Left lung (tissue), 4 donors: ENCODE measurements at regions not wholly inside any gene's neighbourhood (a gene's known extent, or its start where the extent isn't known, plus 50 kb on each side); places are given as distances from the start of the nearest gene placed in this dataset.

Experiments
- ATAC-seq: fragments of 200-7000 bp; cut with Tn5 transposase; one replicate; pipeline ENCODE4 v1.9.1; 2020; ENCODE audit warnings: moderate library complexity
- DNase-seq, 4 donors: peaks; one replicate each; pipeline ENCODE4 v3.0.0-alpha.2; 2013 to 2020
- H3K27ac ChIP-seq, 2 donors: fragments of 200-600 bp; sonication (generic) in 1 of 2; one replicate each; pipeline versions ENCODE4 v1.5.0 to v1.8.0; 2020 to 2021
- H3K27me3 ChIP-seq, 2 donors: fragments of 200-600 bp; sonication (generic) in 1 of 2; one replicate each; pipeline versions ENCODE4 v1.5.0 to v1.8.0; 2020 to 2021
- H3K36me3 ChIP-seq, 2 donors: fragments of 200-600 bp; sonication (generic) in 1 of 2; one replicate each; pipeline versions ENCODE4 v1.5.0 to v1.8.0; 2020 to 2021
- H3K4me1 ChIP-seq, 2 donors: fragments of 200-600 bp; one replicate each; pipeline ENCODE4 v1.8.0; 2021
- H3K4me3 ChIP-seq, 2 donors: fragments of 200-600 bp; sonication (generic) in 1 of 2; one replicate each; pipeline versions ENCODE4 v1.5.0 to v1.8.0; 2020 to 2021; ENCODE audit warnings: mild to moderate bottlenecking in 1 of 2
- H3K9me3 ChIP-seq, 2 donors: fragments of 200-600 bp; sonication (generic) in 1 of 2; one replicate each; pipeline versions ENCODE4 v1.5.0 to v1.8.0; 2020 to 2021
- intact Hi-C, 2 donors: fragments of 100-400 bp; cut with DNase I; formaldehyde crosslinking; loops; one replicate each; pipeline versions ENCODE4 v1.11.2 to v1.14.2; 2022
- TF ChIP-seq, protein P1 (sequence below), 2 donors: fragments of 200-600 bp; sonication (generic) in 1 of 2; IDR thresholded peaks; one replicate each; pipeline versions ENCODE4 v1.5.0 to v1.8.0; 2021; ENCODE audit warnings: antibody characterized with exemption in 2 of 2
- donor health status: DM: no; HTN: yes; CAD: no.
- donor health status: DM: no; HTN: no; CAD: no.

DNA sequence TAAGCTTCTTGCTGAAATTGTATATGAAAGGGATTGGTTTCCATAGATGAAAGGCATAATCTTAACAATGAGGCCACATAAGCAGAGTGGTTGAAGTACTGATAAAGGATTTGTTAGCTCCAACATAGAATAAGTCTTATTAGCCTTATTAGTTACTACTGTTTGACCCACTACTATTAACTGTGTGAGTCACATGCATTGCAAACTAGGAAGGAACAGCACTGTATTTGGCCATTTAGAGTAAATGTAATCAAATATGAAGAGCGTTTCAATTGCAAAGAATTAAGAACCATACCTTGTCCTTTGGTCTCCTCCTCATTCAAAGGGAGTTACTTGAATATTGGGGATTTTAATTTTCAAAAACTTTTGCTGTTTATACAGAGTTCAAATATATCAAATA, 428.9 kb downstream of the MDFIC start:
- Histone ChIP-seq H3K27me3 (no peaks in the 10 kb centered on the region), H3K4me3 (no peak overlapping the region), H3K36me3 (no peaks in the 10 kb centered on the region), H3K27ac (no peak overlapping the region), H3K9me3 (no peaks in the 10 kb centered on the region), H3K4me1 (no peaks in the 10 kb centered on the region)
- DNase-seq (no peak), ATAC-seq (no peak)
- TF ChIP-seq, protein P1, sequence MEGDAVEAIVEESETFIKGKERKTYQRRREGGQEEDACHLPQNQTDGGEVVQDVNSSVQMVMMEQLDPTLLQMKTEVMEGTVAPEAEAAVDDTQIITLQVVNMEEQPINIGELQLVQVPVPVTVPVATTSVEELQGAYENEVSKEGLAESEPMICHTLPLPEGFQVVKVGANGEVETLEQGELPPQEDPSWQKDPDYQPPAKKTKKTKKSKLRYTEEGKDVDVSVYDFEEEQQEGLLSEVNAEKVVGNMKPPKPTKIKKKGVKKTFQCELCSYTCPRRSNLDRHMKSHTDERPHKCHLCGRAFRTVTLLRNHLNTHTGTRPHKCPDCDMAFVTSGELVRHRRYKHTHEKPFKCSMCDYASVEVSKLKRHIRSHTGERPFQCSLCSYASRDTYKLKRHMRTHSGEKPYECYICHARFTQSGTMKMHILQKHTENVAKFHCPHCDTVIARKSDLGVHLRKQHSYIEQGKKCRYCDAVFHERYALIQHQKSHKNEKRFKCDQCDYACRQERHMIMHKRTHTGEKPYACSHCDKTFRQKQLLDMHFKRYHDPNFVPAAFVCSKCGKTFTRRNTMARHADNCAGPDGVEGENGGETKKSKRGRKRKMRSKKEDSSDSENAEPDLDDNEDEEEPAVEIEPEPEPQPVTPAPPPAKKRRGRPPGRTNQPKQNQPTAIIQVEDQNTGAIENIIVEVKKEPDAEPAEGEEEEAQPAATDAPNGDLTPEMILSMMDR (IDR thresholded peaks at IDR 0.05), result no peak
- intact Hi-C loops, result no loop called here

DNA sequence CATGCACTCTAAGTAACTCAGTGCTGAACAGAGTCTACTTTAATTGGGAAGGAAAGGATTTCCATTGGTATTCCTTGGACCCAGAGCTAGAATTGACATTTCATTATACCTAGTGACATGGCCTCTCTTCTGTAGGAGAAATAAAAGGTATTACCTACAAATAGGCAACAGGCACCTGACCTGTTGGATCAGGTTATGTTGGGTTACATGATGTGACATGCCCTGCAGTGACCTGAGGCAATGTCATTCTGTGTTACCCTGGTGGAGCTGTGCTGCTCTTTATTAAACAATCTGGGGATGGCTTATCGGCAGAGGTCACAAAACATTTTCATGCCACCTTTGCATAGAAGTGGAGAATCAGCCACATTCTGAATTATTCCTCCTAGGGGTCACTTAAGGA, 427.7 kb downstream of the MDFIC start:
- no peak overlapping the region for H3K27ac ChIP-seq
- no peak for ATAC-seq
- TF ChIP-seq, protein P1 (IDR thresholded peaks at IDR 0.05), result no peak

DNA sequence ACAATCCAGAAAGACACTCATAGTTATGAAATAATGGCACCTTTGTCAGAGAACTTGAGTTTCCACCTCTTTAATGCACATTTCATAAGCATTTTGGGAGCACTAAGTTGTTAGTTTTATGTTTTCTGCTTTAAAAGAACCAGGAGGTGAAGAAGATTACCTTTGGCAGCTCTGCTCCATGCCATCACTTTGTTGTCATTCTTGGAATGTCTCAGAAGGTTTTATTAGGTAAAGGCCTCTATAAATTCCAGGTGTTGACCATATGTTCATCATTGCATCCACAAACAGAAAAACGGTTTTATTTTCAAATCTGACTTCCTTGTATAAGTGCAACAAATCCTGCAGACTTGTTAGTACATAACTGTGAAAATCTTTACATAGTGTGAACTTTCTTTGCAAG, 424.8 kb downstream of the MDFIC start:
- ATAC-seq (no peak), DNase-seq (no peak)
- no peaks in the 10 kb centered on the region for H3K27me3 ChIP-seq
- TF ChIP-seq, protein P1 (IDR thresholded peaks at IDR 0.05), result no peak
- no peaks in the 10 kb centered on the region for H3K4me1 ChIP-seq
- no peaks in the 10 kb centered on the region for H3K9me3 ChIP-seq
- H3K4me3 ChIP-seq, result no peak overlapping the region
- no peaks in the 10 kb centered on the region for H3K36me3 ChIP-seq
- intact Hi-C loops, result no loop called here
- H3K27ac ChIP-seq, result no peak overlapping the region

More for the DNA sequence above, 427.7 kb downstream of the MDFIC start:
- H3K27me3 ChIP-seq, result no peaks in the 10 kb centered on the region
- no peak for DNase-seq
- no peak overlapping the region for H3K4me3 ChIP-seq
- no peaks in the 10 kb centered on the region for H3K9me3 ChIP-seq
- intact Hi-C loops, result no loop called here
- H3K36me3 ChIP-seq, result no peaks in the 10 kb centered on the region
- H3K4me1 ChIP-seq, result no peaks in the 10 kb centered on the region

DNA sequence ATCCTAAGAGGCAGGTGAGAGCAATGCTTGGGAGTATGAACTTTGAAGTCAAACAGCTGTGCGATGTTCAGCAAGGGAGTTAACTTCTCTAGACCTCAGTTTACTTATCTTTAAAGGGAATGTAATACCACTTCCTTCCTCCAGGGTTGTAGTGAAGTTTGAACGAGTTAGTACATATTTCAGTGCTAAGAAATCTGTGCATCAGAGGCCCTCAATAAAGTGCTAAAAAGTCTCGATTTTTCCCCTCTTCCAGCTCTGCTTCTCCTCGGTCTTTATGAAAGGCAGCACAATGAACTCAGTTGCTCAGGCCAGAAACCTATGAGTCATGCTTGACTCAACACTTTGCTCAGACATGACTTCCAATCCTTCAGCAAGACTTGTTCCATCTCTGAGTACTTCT, 418.9 kb downstream of the MDFIC start:
- intact Hi-C loops, result no loop called here
- no peak for DNase-seq
- ATAC-seq, result no peak
- H3K27me3 ChIP-seq, result no peaks in the 10 kb centered on the region
- TF ChIP-seq, protein P1 (IDR thresholded peaks at IDR 0.05), result no peak
- no peaks in the 10 kb centered on the region for H3K36me3 ChIP-seq
- no peaks in the 10 kb centered on the region for H3K9me3 ChIP-seq
- H3K4me3 ChIP-seq, result no peak overlapping the region
- H3K4me1 ChIP-seq, result no peaks in the 10 kb centered on the region
- no peak overlapping the region for H3K27ac ChIP-seq

DNA sequence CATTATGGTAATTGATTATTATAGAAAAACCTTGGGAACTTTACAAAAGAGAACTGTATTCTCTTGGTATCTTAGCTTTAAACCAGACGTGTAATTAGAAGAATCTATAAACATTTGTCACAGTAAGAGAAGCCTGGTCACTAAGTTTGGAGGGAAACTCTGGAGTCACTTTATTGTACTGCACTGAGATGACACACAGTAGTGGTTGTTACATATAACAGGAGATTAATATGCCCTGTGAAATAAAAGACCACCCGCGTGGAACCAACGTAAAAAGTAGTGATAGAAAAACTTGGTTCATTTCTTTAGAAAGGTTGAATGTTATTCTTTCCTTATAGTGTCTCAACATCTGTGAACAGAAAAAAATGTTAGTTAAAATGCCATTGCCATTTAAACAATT, 416.1 kb downstream of the MDFIC start:
- intact Hi-C loops, result no loop called here
- Histone ChIP-seq H3K4me1 (no peaks in the 10 kb centered on the region), H3K27me3 (no peaks in the 10 kb centered on the region), H3K27ac (no peak overlapping the region), H3K4me3 (no peak overlapping the region), H3K36me3 (no peaks in the 10 kb centered on the region), H3K9me3 (no peaks in the 10 kb centered on the region)
- ATAC-seq (no peak), DNase-seq (no peak)
- TF ChIP-seq, protein P1 (IDR thresholded peaks at IDR 0.05), result no peak
